ENCODE measurements at regions not wholly inside any gene's neighbourhood (a gene's known extent, or its start where the extent isn't known, plus 50 kb on each side); places are given as distances from the start of the nearest gene placed in this dataset.
A peak's percentile ranks its signal among the peaks of the same experiment; 100 is the strongest.
"Not testable (repeated sequence)": the region's sequence is repeated elsewhere in the genome, so short reads cannot be mapped to it uniquely, and the experiment has no call there.

GRCh38 chrX:84865113-84865512 is 138.6 kb upstream of the APOOL start:
- H3K9me3 ChIP-seq, result no peaks in the 10 kb centered on the region
- no peak overlapping the region for H3K4me3 ChIP-seq
- H3K27ac ChIP-seq, result no peak overlapping the region
- H3K4me1 ChIP-seq, result no peaks in the 10 kb centered on the region
- TF ChIP-seq POLR2A (IDR thresholded peaks at IDR 0.05) (no peak), EP300 (IDR thresholded peaks at IDR 0.05) (no peak), CTCF (IDR thresholded peaks at IDR 0.05) (no peak), POLR2AphosphoS5 (IDR thresholded peaks at IDR 0.05) (no peak)
- no peaks in the 10 kb centered on the region for H3K27me3 ChIP-seq
- ATAC-seq, result no peak
- no peaks in the 10 kb centered on the region for H3K36me3 ChIP-seq

GRCh38 chrX:84870281-84870680 is 133.4 kb upstream of the APOOL start:
- ATAC-seq, H3K27me3 ChIP-seq, H3K4me1 ChIP-seq, H3K9me3 ChIP-seq, H3K4me3 ChIP-seq, H3K27ac ChIP-seq, H3K36me3 ChIP-seq: not testable (repeated sequence)
- WGBS, 2 donors (ENCODE audit: low coverage in 1 of 2), result 75 to 89% methylated on average over 1 of the region's 1 CpG

- not testable (repeated sequence) for H3K27ac ChIP-seq, H3K4me1 ChIP-seq, H3K27me3 ChIP-seq, H3K9me3 ChIP-seq, H3K4me3 ChIP-seq, H3K36me3 ChIP-seq
- ATAC-seq, result peak; percentile 50
- 38 to 43% methylated on average over 1 to 5 of the region's 5 CpGs for WGBS, 2 donors (ENCODE audit: low coverage in 1 of 2)
Observed at GRCh38 chrX:84872160-84872771, 131.4 kb upstream of the APOOL start.

- H3K36me3 ChIP-seq, result no peaks in the 10 kb centered on the region
- no peaks in the 10 kb centered on the region for H3K9me3 ChIP-seq
- no peaks in the 10 kb centered on the region for H3K27me3 ChIP-seq
- no peak for ATAC-seq
- H3K4me3 ChIP-seq, result no peak overlapping the region
- no peak for TF ChIP-seq POLR2A (IDR thresholded peaks at IDR 0.05)
- WGBS, 2 donors (ENCODE audit: low coverage in 1 of 2), result 40 to 60% methylated on average over 1 of the region's 3 CpGs
- no peak overlapping the region for H3K27ac ChIP-seq
- H3K4me1 ChIP-seq, result no peaks in the 10 kb centered on the region
Observed at GRCh38 chrX:84873176-84873575, 130.5 kb upstream of the APOOL start.

GRCh38 chrX:84876876-84877275 is 126.8 kb upstream of the APOOL start:
- no peak for ATAC-seq
- Histone ChIP-seq H3K36me3 (no peaks in the 10 kb centered on the region), H3K27me3 (no peaks in the 10 kb centered on the region), H3K9me3 (no peaks in the 10 kb centered on the region), H3K4me3 (no peak overlapping the region), H3K4me1 (no peaks in the 10 kb centered on the region), H3K27ac (no peak overlapping the region)
- TF ChIP-seq POLR2AphosphoS5 (IDR thresholded peaks at IDR 0.05) (no peak), CTCF (IDR thresholded peaks at IDR 0.05) (no peak), POLR2A (IDR thresholded peaks at IDR 0.05) (no peak), EP300 (IDR thresholded peaks at IDR 0.05) (no peak)

- TF ChIP-seq CTCF (IDR thresholded peaks at IDR 0.05) (no peak), POLR2A (IDR thresholded peaks at IDR 0.05) (no peak), EP300 (IDR thresholded peaks at IDR 0.05) (no peak), POLR2AphosphoS5 (IDR thresholded peaks at IDR 0.05) (no peak)
Observed at GRCh38 chrX:84893897-84894296, 109.8 kb upstream of the APOOL start.

More at GRCh38 chrX:84893897-84894296, 109.8 kb upstream of the APOOL start:
- H3K4me1 ChIP-seq, result no peaks in the 10 kb centered on the region
- no peaks in the 10 kb centered on the region for H3K27me3 ChIP-seq
- no peak overlapping the region for H3K27ac ChIP-seq
- no peaks in the 10 kb centered on the region for H3K36me3 ChIP-seq
- no peak for ATAC-seq
- no peaks in the 10 kb centered on the region for H3K9me3 ChIP-seq
- WGBS, 2 donors (ENCODE audit: low coverage in 1 of 2), result no CpG with 5 or more reads among the region's 2 CpGs
- no peak overlapping the region for H3K4me3 ChIP-seq
